Skin of body (tissue), 1 donor: ENCODE measurements at regions not wholly inside any gene's neighbourhood (a gene's known extent, or its start where the extent isn't known, plus 50 kb on each side); places are given as distances from the start of the nearest gene placed in this dataset.
"Not testable (repeated sequence)": the region's sequence is repeated elsewhere in the genome, so short reads cannot be mapped to it uniquely, and the experiment has no call there.

Experiments
- DNase-seq: peaks from one replicate; lab custom pipeline; 2025; lab: John Stamatoyannopoulos, UW

- DNase-seq = no peak
Measured at GRCh38 chr20:12936524-12936923, 72.2 kb upstream of the SPTLC3 start.

DNA sequence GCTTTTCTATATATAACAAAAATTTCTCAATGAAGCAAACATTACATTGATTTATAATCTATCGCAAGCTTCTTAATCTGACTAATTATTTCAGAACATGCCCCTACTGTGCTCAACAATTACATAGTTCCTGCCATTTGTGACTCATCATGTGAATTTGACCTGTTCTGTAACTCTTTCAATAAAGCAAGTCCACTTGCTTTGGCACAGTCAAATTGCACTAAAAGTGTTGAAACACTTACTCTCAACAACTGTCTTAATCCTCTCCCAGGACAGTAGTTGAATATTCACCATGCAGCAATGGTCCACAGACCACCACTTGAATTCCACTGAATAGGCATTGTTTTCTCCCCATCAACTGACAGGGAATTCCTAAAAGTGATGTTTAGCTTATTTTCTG lies 67.7 kb upstream of the SPTLC3 start:
- no peak for DNase-seq

DNA sequence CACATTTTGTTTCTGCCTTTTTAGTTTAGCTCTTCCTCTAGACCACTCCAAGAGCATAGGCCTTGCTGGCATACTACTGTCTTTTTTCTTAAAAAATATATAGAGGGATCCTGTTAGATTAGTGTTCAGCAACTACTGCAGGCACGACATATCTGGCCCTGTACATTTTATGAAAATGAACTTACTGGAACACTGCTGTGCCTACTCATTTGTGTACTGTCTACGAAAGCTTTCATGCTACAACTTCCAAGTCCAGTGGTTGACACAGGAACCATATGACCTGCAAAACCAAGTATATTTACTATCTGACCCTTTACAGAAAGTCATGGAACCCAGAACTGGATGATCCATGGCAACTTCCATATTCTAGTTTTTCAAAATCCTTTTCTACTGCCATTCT lies 66.6 kb upstream of the SPTLC3 start:
- no peak for DNase-seq

GRCh38 chr20:12946789-12947188 lies 62.0 kb upstream of the SPTLC3 start:
- DNase-seq = no peak

DNA sequence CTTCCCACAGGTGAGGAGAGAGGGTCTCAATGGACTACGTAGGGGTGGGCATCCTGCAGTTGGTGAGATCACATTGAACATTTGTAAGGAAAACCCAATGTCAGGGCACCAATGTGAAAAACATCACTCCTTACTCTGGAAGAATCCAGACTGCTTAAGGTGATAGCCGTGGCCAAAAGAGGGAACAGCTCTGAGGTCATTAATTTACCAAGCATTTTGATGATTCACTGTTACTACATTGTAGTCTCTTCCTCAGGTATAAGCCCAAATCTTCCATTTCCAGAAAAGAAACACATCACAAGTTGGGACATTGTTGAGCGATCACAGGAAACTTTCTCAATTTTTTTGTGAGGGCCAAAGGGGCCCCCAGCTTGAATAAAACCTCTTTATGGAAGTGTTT lies 61.1 kb upstream of the SPTLC3 start:
- no peak for DNase-seq

- no peak for DNase-seq
Measured at GRCh38 chr20:12949429-12949980, 59.3 kb upstream of the SPTLC3 start.

DNA sequence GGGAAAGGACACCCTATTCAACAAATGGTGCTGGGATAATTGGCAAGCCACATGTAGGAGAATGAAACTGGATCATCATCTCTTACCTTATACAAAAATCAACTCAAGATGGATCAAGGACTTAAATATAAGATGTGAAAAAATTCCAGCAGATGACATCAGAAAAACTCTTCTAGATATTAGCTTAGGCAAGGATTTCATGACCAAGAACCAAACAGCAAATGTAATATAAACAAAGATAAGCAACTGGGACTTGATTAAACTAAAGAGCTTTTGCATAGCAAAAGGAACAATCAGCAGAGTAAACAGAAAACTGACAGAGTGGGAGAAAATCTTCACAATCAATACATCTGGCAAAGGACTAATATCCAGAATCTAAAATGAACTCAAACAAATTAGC lies 54.5 kb upstream of the SPTLC3 start:
- DNase-seq = not testable (repeated sequence)

DNA sequence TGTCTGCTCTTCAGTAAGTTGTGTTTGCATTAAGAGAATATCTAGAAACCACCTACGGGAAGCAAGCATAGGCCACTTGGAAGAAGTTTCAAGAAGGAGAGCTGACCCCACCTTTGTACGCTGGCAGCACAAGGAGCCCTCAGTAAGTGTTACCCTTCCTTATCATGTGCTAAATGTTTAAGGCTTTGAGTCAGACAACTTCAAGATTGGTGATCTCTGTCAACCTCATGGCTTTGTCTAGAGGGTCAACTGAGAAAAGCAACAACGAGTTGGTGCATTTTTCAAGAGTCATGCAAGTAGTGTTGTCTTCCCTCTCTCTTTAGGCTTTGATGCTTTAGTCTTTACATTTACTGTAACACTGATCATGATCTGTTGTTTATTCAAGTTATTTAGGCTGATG lies 53.2 kb upstream of the SPTLC3 start:
- DNase-seq = no peak

GRCh38 chr20:12956303-12956702 lies 52.5 kb upstream of the SPTLC3 start:
- DNase-seq = no peak

DNA sequence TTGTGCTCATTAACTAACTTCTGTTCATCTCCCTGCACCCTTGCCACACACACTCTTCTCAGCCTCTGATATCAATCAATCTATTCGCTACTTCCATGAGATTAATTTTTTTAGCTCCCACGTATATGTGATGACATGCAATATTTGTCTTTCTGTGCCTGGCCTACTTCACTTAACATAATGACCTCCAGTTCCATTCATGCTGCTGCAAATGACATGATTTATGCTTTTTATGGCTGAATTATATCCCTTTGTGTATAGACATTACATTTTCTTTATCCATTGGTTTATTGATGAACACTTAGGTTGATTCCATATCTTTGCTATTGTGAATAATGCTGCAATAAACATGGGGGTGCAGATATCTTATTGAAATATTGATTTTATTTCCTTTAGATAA lies 50.8 kb upstream of the SPTLC3 start:
- no peak for DNase-seq
